SIG-M5 treated with dmso at 0.1 percent for 504 hours (cell line): ENCODE measurements at regions not wholly inside any gene's neighbourhood (a gene's known extent, or its start where the extent isn't known, plus 50 kb on each side); places are given as distances from the start of the nearest gene placed in this dataset.
"Not testable (repeated sequence)": the region's sequence is repeated elsewhere in the genome, so short reads cannot be mapped to it uniquely, and the experiment has no call there.

ENCODE experiments used
- DNase-seq: peaks from one replicate; lab custom pipeline; 2025; ENCODE audit not compliant: unreplicated experiment; lab: John Stamatoyannopoulos, UW

GRCh38 chr16:54879681-54880080 is 51.0 kb upstream of the IRX5 start:
- DNase-seq = no peak

GRCh38 chr16:54878301-54878700 is 52.4 kb upstream of the IRX5 start:
- peak; percentile 21 for DNase-seq

GRCh38 chr16:54875443-54875842 is 55.2 kb upstream of the IRX5 start:
- DNase-seq = no peak

- not testable (repeated sequence) for DNase-seq
Observed at GRCh38 chr16:54873716-54874373, 56.8 kb upstream of the IRX5 start.

GRCh38 chr16:54873071-54873470 is 57.6 kb upstream of the IRX5 start:
- no peak for DNase-seq

GRCh38 chr16:54870151-54870550 is 60.5 kb upstream of the IRX5 start:
- DNase-seq = no peak

- DNase-seq = no peak
Observed at GRCh38 chr16:54867302-54867832, 63.3 kb upstream of the IRX5 start.

GRCh38 chr16:54862529-54862928 is 68.1 kb upstream of the IRX5 start:
- no peak for DNase-seq

GRCh38 chr16:54856871-54857270 is 73.8 kb upstream of the IRX5 start:
- DNase-seq = no peak

DNA sequence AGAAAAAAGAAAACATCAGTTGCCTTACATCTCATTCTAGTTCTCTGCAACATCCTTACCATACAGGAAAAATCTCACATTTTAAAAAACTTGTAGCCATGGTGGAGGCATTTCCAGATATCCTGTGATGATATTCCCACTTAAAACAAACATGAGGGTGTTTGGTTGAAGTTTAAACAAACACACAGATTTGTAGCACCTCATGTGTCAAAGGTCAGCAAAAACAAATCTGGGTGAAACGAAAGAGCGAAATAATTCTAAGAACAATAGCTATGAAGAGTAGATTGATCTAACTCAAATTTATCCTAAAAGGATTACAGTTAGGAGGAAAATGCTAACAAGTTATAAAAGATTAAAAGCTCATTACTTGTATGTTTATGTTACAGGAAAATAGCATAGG is 83.1 kb upstream of the IRX5 start:
- DNase-seq = no peak

DNA sequence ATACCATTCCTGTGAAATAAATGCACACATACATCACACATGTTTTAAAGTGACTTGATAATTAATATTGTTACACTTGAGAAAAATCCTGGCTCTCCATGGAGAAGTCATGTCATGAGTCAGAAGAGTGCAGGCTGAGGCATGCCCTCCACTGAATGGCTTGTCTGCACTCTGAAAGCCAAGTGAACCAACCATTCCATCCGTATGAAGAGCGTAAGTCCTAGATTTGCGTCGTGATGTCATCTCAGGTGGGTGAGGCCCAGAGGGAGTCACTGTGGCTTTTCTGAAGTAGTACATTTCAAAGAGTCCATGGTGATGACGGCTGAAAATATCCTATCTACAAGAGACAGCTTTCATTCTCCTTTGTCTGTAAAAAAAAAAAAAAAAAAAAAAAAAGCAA is 83.5 kb upstream of the IRX5 start:
- no peak for DNase-seq

GRCh38 chr16:54846766-54847165 is 83.9 kb upstream of the IRX5 start:
- no peak for DNase-seq

GRCh38 chr16:54843424-54843750 is 87.3 kb upstream of the IRX5 start:
- no peak for DNase-seq

DNA sequence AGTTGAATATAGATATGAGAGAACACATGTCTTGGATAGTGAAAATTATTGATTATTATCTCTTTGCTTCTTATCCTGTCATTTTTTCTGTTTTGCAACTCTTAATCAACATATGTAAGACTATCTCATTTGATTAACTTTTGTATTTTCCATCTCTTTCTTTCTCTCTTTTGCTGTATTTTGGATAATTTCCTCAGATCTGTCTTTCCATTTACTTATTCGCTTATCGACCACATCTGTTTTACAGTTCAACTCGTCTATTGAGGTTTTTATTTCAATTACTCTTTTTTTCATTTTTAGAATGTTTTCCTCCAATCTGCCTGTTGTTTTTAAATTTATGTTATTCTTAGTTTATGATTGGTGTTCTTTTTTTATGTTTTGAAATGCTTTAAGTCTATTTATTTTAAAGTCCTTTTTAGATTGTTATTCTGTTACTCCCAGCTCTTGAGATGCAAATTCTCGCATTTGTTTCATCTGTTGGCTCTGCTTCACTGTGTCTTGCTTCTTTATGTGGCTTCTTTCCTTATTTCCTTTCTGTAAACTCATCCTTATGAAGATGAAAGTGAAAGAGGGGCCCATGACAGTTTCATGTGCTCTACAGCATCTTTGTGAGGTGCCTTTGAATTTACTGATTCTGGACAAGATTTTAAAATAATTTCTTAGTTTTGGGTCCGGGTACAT is 87.8 kb upstream of the IRX5 start:
- DNase-seq = no peak

- no peak for DNase-seq
Observed at GRCh38 chr16:54829691-54830090, 101.0 kb upstream of the IRX5 start.

- no peak for DNase-seq
Observed at GRCh38 chr16:54822892-54823291, 107.8 kb upstream of the IRX5 start.

- no peak for DNase-seq
Observed at GRCh38 chr16:54822492-54822891, 108.2 kb upstream of the IRX5 start.

DNA sequence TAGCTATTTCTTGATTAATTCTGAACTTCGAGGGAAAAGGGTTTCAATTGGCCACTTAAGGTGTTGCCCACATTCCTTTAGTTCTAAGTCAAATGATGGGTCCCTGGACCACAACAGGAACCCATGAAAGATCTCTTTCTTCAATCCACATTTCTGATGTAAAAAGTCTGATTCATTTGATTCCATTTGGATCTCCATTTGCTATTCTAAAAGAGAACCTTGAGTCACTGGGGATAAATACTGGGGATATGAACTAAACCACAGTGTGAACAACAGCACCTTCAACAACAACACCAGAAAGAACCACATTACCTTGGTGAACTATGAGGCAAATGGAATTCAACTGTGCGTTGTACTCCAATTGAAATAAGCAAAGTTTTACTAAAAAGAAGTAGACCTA is 108.9 kb upstream of the IRX5 start:
- no peak for DNase-seq

- no peak for DNase-seq
Observed at GRCh38 chr16:54817940-54818574, 112.6 kb upstream of the IRX5 start.

GRCh38 chr16:54817432-54817831 is 113.2 kb upstream of the IRX5 start:
- DNase-seq = no peak

- peak; percentile 58 for DNase-seq
Observed at GRCh38 chr16:54816471-54816870, 114.2 kb upstream of the IRX5 start.

DNA sequence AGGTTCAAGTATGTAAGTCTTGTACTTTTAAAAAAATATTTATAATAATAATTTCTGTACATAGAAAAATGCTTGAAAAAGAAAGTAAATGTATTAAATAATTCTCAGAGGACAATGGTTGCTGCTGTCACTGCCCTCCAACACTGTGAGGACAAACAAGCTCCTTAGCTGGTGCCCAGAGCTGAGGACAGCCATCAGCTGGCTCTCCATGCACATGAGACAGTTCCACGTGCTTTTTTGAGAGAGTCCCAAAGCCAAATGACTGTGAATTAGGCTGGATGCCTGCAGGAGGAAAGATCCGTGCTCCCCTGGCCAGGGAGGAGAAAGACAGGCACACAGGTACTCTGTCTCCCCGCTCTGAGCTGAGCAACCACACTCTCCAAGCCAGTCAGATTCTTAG is 115.5 kb upstream of the IRX5 start:
- no peak for DNase-seq
